H1 (cell line): ENCODE measurements at regions not wholly inside any gene's neighbourhood (a gene's known extent, or its start where the extent isn't known, plus 50 kb on each side); places are given as distances from the start of the nearest gene placed in this dataset.

Experiments used
- ASH2L ChIP-seq: fragments of 200-600, 300-600 bp; sonication (generic); IDR thresholded peaks from one replicate; pipeline ENCODE4 v1.7.1; 2017; ENCODE audit warnings: low read length
- BACH1 ChIP-seq: IDR thresholded peaks from 2 replicates; pipeline ENCODE4 v1.6.1; 2012; ENCODE audit warnings: low read length, improper control_type of control experiment
- BCL11A ChIP-seq, 2 experiments: IDR thresholded peaks; one replicate each; pipeline ENCODE4 v1.6.1; 2011; ENCODE audit warnings: low read depth in 2 of 2, low read length in 2 of 2, mild to moderate bottlenecking in 2 of 2

GRCh38 chr2:51441786-51442185, 409.9 kb upstream of the NRXN1 start (continued):
- TF ChIP-seq BACH1 (no peak), ASH2L (no peak), BCL11A (IDR thresholded peaks at IDR 0.05; ENCODE audit: low read depth in 2 of 2, low read length in 2 of 2) (no peak)
